Right cardiac atrium (tissue), 5 donors: ENCODE measurements at regions not wholly inside any gene's neighbourhood (a gene's known extent, or its start where the extent isn't known, plus 50 kb on each side); places are given as distances from the start of the nearest gene placed in this dataset.

Experiments used
- ATAC-seq, 2 donors: fragments of 200-7000 bp; cut with Tn5 transposase; one replicate each; pipeline versions ENCODE4 v1.8.0 to v1.9.1; 2020; ENCODE audit warnings: moderate library complexity in 2 of 2, mild to moderate bottlenecking in 1 of 2
- DNase-seq, 3 donors: peaks; one replicate each; pipeline ENCODE4 v3.0.0-alpha.2; 2020
- H3K27ac ChIP-seq: one replicate; pipeline ENCODE4 v1.5.1; 2013; ENCODE audit warnings: mild to moderate bottlenecking, low read length, control low read depth, moderate library complexity
- H3K27me3 ChIP-seq: one replicate; pipeline ENCODE4 v1.6.1; 2013; ENCODE audit not compliant: control insufficient read depth, insufficient read depth
- H3K4me1 ChIP-seq: one replicate; pipeline ENCODE4 v1.6.1; 2013; ENCODE audit warnings: low read length; ENCODE audit not compliant: control insufficient read depth, insufficient read depth
- H3K4me3 ChIP-seq: one replicate; pipeline ENCODE4 v1.5.1; 2013; ENCODE audit warnings: low read length, control low read depth
- H3K9me3 ChIP-seq: one replicate; pipeline ENCODE4 v1.6.1; 2013; ENCODE audit warnings: low read length; ENCODE audit not compliant: control insufficient read depth
- WGBS: extraction: QIAGEN DNeasy Blood & Tissue Kit; methylation state at CpG from one replicate; pipeline ENCODE4 v1.1.7; 2013; 5-methylcytosine and 5-hydroxymethylcytosine counted together
- intact Hi-C, 4 donors: fragments of 100-400 bp; cut with DNase I; formaldehyde crosslinking; loops; one replicate each; pipeline versions ENCODE4 v1.11.0 to v1.14.0; 2022 to 2023
- donor health status: healthy with polysubstance abuse.
- donor health status: DM: no; HTN: yes; CAD: no.
- donor health status: DM: no; HTN: no; CAD: no.
- donor health status: DM: no; HTN: yes; CAD: no; lungs with severe emphysema.
- donor health status: DM: yes; HTN: yes; CAD: no.

DNA sequence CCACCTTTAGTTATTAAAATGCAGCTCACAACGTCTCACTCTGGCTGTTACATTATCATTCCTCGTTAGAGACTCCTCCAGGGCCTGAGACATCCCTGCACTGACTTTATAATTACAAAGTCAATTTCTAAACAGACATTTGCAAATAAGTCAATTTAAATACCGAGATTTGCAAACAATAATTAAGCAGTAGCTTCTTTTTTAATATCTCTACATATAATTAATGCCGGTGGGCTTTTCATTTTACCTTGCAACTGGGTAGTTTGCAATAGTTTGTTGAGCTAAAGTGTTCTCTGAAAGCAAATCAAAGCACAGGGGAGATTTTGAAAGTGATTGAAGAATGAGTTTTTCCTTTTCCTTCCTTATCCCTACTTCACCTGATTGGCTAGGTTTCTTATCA, 154.4 kb downstream of the TLR4 start:
- Histone ChIP-seq H3K27ac (no peak overlapping the region), H3K27me3 (no peaks in the 10 kb centered on the region), H3K9me3 (no peaks in the 10 kb centered on the region), H3K4me3 (no peak overlapping the region), H3K4me1 (no peaks in the 10 kb centered on the region)
- 51% methylated on average over 4 of the region's 4 CpGs for WGBS
- no peak for DNase-seq
- no peak for ATAC-seq
- intact Hi-C loops: no loop called here

DNA sequence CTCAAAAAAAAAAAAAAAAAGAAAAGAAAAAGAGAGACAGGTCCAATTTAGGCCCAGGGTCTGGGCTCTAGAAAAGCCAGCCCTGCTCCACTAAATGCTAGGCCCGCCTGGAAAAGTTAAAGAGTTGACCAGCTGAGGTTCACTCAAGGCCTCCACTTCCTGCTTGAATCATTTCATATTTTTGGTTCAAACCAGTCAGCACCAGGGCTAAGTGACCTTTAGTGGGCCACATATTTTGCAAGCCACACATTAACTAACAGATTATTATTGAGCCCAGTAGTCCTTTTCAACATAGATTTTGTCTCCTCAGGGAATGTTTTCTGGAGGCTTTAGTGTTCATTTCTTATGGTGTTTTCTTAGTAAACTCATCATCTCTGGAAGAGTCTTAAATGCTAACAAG, 156.6 kb downstream of the TLR4 start:
- no peak overlapping the region for H3K4me3 ChIP-seq
- no peaks in the 10 kb centered on the region for H3K9me3 ChIP-seq
- intact Hi-C loops: no loop called here
- DNase-seq (no peak), ATAC-seq (peak in 1 of 2 donors; percentile 51)
- H3K27me3 ChIP-seq: no peaks in the 10 kb centered on the region
- H3K4me1 ChIP-seq: no peaks in the 10 kb centered on the region
- WGBS: 89% methylated on average over 1 of the region's 1 CpG
- H3K27ac ChIP-seq: no peak overlapping the region

- whole genome bisulfite sequencing: 61% methylated on average over 6 of the region's 6 CpGs
- H3K4me3 ChIP-seq: no peak overlapping the region
- H3K27me3 ChIP-seq: no peaks in the 10 kb centered on the region
- H3K27ac ChIP-seq: no peak overlapping the region
- DNase-seq: no peak
- ATAC-seq: no peak
- intact Hi-C loops: no loop called here
- no peaks in the 10 kb centered on the region for H3K4me1 ChIP-seq
- H3K9me3 ChIP-seq: no peaks in the 10 kb centered on the region
These were observed 160.3 kb downstream of the TLR4 start for GRCh38 chr9:117864385-117865057.

DNA sequence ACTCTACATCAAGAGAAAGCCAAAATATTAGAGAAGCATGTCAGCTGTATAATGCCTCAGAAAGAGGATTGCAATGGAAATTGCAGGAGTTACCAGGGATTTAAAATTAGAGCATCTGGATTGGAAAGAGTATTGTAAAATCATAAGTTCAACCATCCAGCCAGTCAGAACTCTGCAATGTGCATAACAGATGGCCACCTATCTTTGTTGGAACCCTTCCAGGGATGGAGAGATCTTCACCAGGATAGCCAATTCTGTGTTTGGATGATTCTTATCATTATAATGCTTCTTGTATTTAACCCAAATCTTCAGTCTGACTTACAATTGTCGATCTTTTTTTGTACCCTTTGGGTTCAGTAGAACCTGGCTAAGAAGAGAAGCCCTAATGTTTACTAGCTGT, 164.4 kb downstream of the TLR4 start:
- Histone ChIP-seq H3K27ac (no peak overlapping the region), H3K27me3 (no peaks in the 10 kb centered on the region), H3K4me3 (no peak overlapping the region), H3K4me1 (no peaks in the 10 kb centered on the region), H3K9me3 (no peaks in the 10 kb centered on the region)
- DNase-seq (no peak), ATAC-seq (no peak)
- intact Hi-C loops: no loop called here
- 93% methylated on average over 1 of the region's 1 CpG for WGBS

GRCh38 chr9:117869287-117869686, 165.1 kb downstream of the TLR4 start:
- H3K27ac ChIP-seq: no peak overlapping the region
- no peaks in the 10 kb centered on the region for H3K4me1 ChIP-seq
- no peak overlapping the region for H3K4me3 ChIP-seq
- no peaks in the 10 kb centered on the region for H3K9me3 ChIP-seq
- intact Hi-C loops: no loop called here
- ATAC-seq (no peak), DNase-seq (no peak)
- no peaks in the 10 kb centered on the region for H3K27me3 ChIP-seq
- 94% methylated on average over 1 of the region's 1 CpG for WGBS

DNA sequence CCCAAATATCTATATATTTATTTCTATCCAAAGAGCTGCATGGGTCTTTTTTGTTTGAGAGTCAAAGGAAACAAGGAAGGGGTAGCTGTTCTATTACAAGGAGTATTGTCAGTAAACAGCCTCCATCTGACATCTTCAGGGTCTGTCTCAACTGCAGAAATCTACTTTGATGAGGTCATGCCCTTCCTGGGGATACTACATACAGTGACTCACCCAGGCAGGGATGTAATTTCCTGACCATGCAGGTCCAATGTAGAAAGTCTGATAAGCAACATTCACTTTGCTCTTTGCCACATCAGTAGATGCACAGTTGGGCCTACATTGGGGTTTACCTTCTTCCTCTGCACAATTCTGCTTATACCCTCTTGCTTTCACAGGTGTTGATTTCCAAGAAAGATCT, 165.5 kb downstream of the TLR4 start:
- no peaks in the 10 kb centered on the region for H3K9me3 ChIP-seq
- H3K27me3 ChIP-seq: no peaks in the 10 kb centered on the region
- no peaks in the 10 kb centered on the region for H3K4me1 ChIP-seq
- no peak overlapping the region for H3K27ac ChIP-seq
- no peak for ATAC-seq
- intact Hi-C loops: no loop called here
- DNase-seq: no peak
- no peak overlapping the region for H3K4me3 ChIP-seq

GRCh38 chr9:117873664-117874063, 169.5 kb downstream of the TLR4 start:
- H3K9me3 ChIP-seq: no peaks in the 10 kb centered on the region
- ATAC-seq (no peak), DNase-seq (no peak)
- no peaks in the 10 kb centered on the region for H3K27me3 ChIP-seq
- no peaks in the 10 kb centered on the region for H3K4me1 ChIP-seq
- H3K4me3 ChIP-seq: no peak overlapping the region
- 79% methylated on average over 5 of the region's 5 CpGs for WGBS
- intact Hi-C loops: no loop called here
- H3K27ac ChIP-seq: no peak overlapping the region

GRCh38 chr9:117875886-117876285, 171.7 kb downstream of the TLR4 start:
- Histone ChIP-seq H3K9me3 (no peaks in the 10 kb centered on the region), H3K27me3 (no peaks in the 10 kb centered on the region), H3K27ac (no peak overlapping the region), H3K4me1 (no peaks in the 10 kb centered on the region), H3K4me3 (no peak overlapping the region)
- ATAC-seq (no peak), DNase-seq (no peak)
- 77% methylated on average over 2 of the region's 2 CpGs for WGBS
- intact Hi-C loops: no loop called here

DNA sequence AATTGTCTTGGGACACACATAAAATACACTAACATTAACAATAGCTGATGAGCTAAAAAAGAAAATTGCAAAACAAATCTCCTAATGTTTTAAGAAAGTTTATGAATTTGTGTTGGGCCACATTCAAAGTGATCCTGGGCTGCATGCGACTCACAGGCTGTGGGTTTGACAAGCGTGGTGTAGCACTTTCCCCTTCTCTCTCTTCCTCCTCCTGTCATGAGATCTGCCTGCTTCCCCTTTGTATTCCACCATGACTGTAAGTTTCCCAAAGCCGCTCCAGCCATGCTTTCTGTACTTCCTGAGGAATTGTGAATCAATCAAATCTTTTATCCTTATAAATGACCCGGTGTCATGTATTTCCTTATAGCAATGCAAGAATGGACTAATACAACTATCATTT, 178.0 kb downstream of the TLR4 start:
- WGBS: 69% methylated on average over 4 of the region's 4 CpGs
- no peak for ATAC-seq
- no peak overlapping the region for H3K27ac ChIP-seq

DNA sequence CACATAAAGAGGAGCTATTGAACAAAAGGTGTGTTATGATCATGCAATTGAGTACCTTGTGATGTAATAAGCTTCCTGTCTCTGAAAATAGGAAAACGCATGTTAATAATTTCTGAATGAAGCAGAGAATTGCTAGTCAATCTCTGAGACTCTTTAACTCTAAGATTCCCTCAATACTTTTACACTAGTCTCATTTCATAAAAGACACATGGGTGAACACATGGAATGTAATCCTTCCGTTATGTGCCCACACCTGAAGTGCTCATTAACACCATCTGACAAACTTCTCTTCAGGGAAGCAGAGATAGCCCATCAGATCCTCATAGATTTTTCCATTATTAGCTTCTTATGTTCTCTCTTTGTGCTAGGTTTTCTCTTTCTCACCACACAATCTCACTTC, 182.4 kb downstream of the TLR4 start:
- no peaks in the 10 kb centered on the region for H3K4me1 ChIP-seq
- H3K4me3 ChIP-seq: no peak overlapping the region
- intact Hi-C loops: no loop called here
- ATAC-seq: no peak
- 81% methylated on average over 2 of the region's 2 CpGs for WGBS
- no peak overlapping the region for H3K27ac ChIP-seq
- DNase-seq: no peak
- H3K27me3 ChIP-seq: no peaks in the 10 kb centered on the region
- H3K9me3 ChIP-seq: no peaks in the 10 kb centered on the region

More for the DNA sequence above, 178.0 kb downstream of the TLR4 start:
- Histone ChIP-seq H3K27me3 (no peaks in the 10 kb centered on the region), H3K9me3 (no peaks in the 10 kb centered on the region), H3K4me1 (no peaks in the 10 kb centered on the region), H3K4me3 (no peak overlapping the region)
- intact Hi-C loops: no loop called here
- no peak for DNase-seq

GRCh38 chr9:117887383-117887782, 183.2 kb downstream of the TLR4 start:
- DNase-seq: no peak
- Histone ChIP-seq H3K4me1 (no peaks in the 10 kb centered on the region), H3K27ac (no peak overlapping the region), H3K9me3 (no peaks in the 10 kb centered on the region), H3K4me3 (no peak overlapping the region), H3K27me3 (no peaks in the 10 kb centered on the region)
- intact Hi-C loops: no loop called here
- no peak for ATAC-seq
- 82% methylated on average over 2 of the region's 2 CpGs for WGBS

- no peaks in the 10 kb centered on the region for H3K4me1 ChIP-seq
- 87% methylated on average over 3 of the region's 3 CpGs for WGBS
- H3K27me3 ChIP-seq: no peaks in the 10 kb centered on the region
- H3K27ac ChIP-seq: no peak overlapping the region
- ATAC-seq: no peak
- no peaks in the 10 kb centered on the region for H3K9me3 ChIP-seq
- no peak overlapping the region for H3K4me3 ChIP-seq
- no peak for DNase-seq
- intact Hi-C loops: no loop called here
These were observed 183.7 kb downstream of the TLR4 start for GRCh38 chr9:117887941-117888340.
